Keratinocyte (primary cell): ENCODE measurements at regions not wholly inside any gene's neighbourhood (a gene's known extent, or its start where the extent isn't known, plus 50 kb on each side); places are given as distances from the start of the nearest gene placed in this dataset.

Experiments used
- CTCF ChIP-seq, 3 experiments: IDR thresholded peaks in 1 of 3; conservative IDR thresholded peaks in 1 of 3; optimal IDR thresholded peaks in 1 of 3; 2 replicates in 2 of 3; 3 replicates in 1 of 3; pipeline versions ENCODE3 to v1.5.1; 2011; ENCODE audit warnings: low read length in 3 of 3, mild to moderate bottlenecking in 3 of 3, moderate library complexity in 2 of 3, control low read depth in 1 of 3, inconsistent platforms in 1 of 3; ENCODE audit not compliant: insufficient read depth in 2 of 3; ENCODE audit errors: extremely low read depth in 1 of 3
- EZH2 ChIP-seq: IDR thresholded peaks from one replicate; pipeline ENCODE4 v1.6.1; 2012; ENCODE audit warnings: inconsistent platforms, mild to moderate bottlenecking, low read length, moderate library complexity

- TF ChIP-seq CTCF (optimal IDR thresholded peaks at IDR 0.05 in 1 of 3, IDR thresholded peaks at IDR 0.05 in 1 of 3, conservative IDR thresholded peaks at IDR 0.05 in 1 of 3; ENCODE audit: extremely low read depth in 1 of 3, insufficient read depth in 2 of 3, low read length in 3 of 3) (no peak), EZH2 (no peak)
Measured at GRCh38 chr7:25307624-25308023, 79.3 kb upstream of the NPVF start.
